ENCODE measurements at regions not wholly inside any gene's neighbourhood (a gene's known extent, or its start where the extent isn't known, plus 50 kb on each side); places are given as distances from the start of the nearest gene placed in this dataset.

GRCh38 chr6:150547502-150548222 lies 52.0 kb upstream of the PLEKHG1 start (continued):
- TF ChIP-seq FOXJ3 (CRISPR knock-in tag; IDR thresholded peaks at IDR 0.05; ENCODE audit: borderline replicate concordance) (no peak), SAP130 (CRISPR knock-in tag; IDR thresholded peaks at IDR 0.05; ENCODE audit: low read depth) (no peak), ZBTB20 (CRISPR knock-in tag; IDR thresholded peaks at IDR 0.05; ENCODE audit: borderline replicate concordance, low read depth) (no peak), MAX (IDR thresholded peaks at IDR 0.05) (peak; percentile 71; the same call in 1 of the 2 replicates), ZNF674 (CRISPR knock-in tag; IDR thresholded peaks at IDR 0.05; ENCODE audit: low read depth) (0 out of 2 replicates have a peak, but pooled peaks have one; percentile 35), MIER3 (CRISPR knock-in tag; IDR thresholded peaks at IDR 0.05; ENCODE audit: borderline replicate concordance) (peak; percentile 54; the same call in 1 of the 2 replicates), NBN (conservative IDR thresholded peaks at IDR 0.05) (no peak), ERF (CRISPR knock-in tag; IDR thresholded peaks at IDR 0.05) (0 out of 2 replicates have a peak, but pooled peaks have one; percentile 25), SNAPC4 (CRISPR knock-in tag; IDR thresholded peaks at IDR 0.05) (no peak), ATF3 (CRISPR knock-in tag; IDR thresholded peaks at IDR 0.05) (no peak), ZNF597 (CRISPR knock-in tag; IDR thresholded peaks at IDR 0.05) (no peak), HNF4A (CRISPR knock-in tag; IDR thresholded peaks at IDR 0.05) (peak; percentile 37), GATA4 (IDR thresholded peaks at IDR 0.05; ENCODE audit: borderline replicate concordance, low read depth) (no peak), EEA1 (CRISPR knock-in tag; IDR thresholded peaks at IDR 0.05; ENCODE audit: borderline replicate concordance) (no peak), ZNF704 (CRISPR knock-in tag; IDR thresholded peaks at IDR 0.05; ENCODE audit: borderline replicate concordance) (0 out of 2 replicates have a peak, but pooled peaks have one; percentile 28), RFX5 (IDR thresholded peaks at IDR 0.05; ENCODE audit: low read depth, low read length) (no peak), ZBTB44 (CRISPR knock-in tag; IDR thresholded peaks at IDR 0.05) (no peak), ZNF878 (CRISPR knock-in tag; IDR thresholded peaks at IDR 0.05) (no peak)

Data from HepG2 (cell line).